Upper lobe of right lung (tissue), 1 donor: ENCODE measurements at regions not wholly inside any gene's neighbourhood (a gene's known extent, or its start where the extent isn't known, plus 50 kb on each side); places are given as distances from the start of the nearest gene placed in this dataset.

Experiments
- ATAC-seq: fragments of 200-7000 bp; cut with Tn5 transposase; one replicate; pipeline ENCODE4 v1.9.1; 2020; ENCODE audit warnings: mild to moderate bottlenecking, moderate library complexity
- DNase-seq: peaks from one replicate; pipeline ENCODE4 v3.0.0-alpha.2; 2020
- H3K27ac ChIP-seq: fragments of 200-600 bp; one replicate; pipeline ENCODE4 v1.8.0; 2022
- H3K27me3 ChIP-seq: fragments of 200-600 bp; one replicate; pipeline ENCODE4 v1.8.0; 2022; ENCODE audit warnings: mild to moderate bottlenecking
- H3K36me3 ChIP-seq: fragments of 200-600 bp; one replicate; pipeline ENCODE4 v1.8.0; 2022
- H3K4me1 ChIP-seq: fragments of 200-600 bp; one replicate; pipeline ENCODE4 v1.8.0; 2022
- H3K4me3 ChIP-seq: fragments of 200-600 bp; one replicate; pipeline ENCODE4 v1.8.0; 2022; ENCODE audit warnings: mild to moderate bottlenecking
- H3K9me3 ChIP-seq: fragments of 200-600 bp; one replicate; pipeline ENCODE4 v1.8.0; 2022
- intact Hi-C: fragments of 100-400 bp; cut with DNase I; formaldehyde crosslinking; loops from one replicate; pipeline ENCODE4 v1.11.0; 2022
- TF ChIP-seq, protein P1 (sequence below): fragments of 200-600 bp; IDR thresholded peaks from one replicate; pipeline ENCODE4 v1.8.0; 2022; ENCODE audit warnings: antibody characterized with exemption
- donor health status: DM: no; HTN: yes; CAD: no; lungs with severe emphysema.

DNA sequence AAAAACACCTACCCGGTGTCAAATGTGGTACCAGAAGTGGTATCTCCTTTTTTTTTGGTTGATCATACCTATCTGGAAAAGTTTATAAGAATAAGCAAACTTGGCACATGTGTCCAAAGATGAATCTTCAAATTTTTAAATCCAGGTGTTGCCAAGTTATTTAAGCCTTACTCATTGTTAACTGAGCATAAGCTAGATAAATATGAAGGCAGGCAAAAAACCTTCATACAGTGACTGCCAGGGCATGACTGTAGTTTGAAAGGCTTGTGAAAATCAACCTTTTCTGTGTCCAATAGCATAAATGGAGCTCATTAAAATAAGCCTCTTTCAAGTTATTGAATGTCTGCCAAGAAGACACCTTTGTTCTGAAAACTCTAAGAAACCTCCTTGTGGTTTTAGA is 699.2 kb downstream of the DOK5 start:
- Histone ChIP-seq H3K27ac (no peak overlapping the region), H3K36me3 (no peaks in the 10 kb centered on the region), H3K4me1 (no peaks in the 10 kb centered on the region), H3K27me3 (no peaks in the 10 kb centered on the region), H3K9me3 (no peaks in the 10 kb centered on the region), H3K4me3 (no peak overlapping the region)
- DNase-seq: no peak
- TF ChIP-seq, protein P1, sequence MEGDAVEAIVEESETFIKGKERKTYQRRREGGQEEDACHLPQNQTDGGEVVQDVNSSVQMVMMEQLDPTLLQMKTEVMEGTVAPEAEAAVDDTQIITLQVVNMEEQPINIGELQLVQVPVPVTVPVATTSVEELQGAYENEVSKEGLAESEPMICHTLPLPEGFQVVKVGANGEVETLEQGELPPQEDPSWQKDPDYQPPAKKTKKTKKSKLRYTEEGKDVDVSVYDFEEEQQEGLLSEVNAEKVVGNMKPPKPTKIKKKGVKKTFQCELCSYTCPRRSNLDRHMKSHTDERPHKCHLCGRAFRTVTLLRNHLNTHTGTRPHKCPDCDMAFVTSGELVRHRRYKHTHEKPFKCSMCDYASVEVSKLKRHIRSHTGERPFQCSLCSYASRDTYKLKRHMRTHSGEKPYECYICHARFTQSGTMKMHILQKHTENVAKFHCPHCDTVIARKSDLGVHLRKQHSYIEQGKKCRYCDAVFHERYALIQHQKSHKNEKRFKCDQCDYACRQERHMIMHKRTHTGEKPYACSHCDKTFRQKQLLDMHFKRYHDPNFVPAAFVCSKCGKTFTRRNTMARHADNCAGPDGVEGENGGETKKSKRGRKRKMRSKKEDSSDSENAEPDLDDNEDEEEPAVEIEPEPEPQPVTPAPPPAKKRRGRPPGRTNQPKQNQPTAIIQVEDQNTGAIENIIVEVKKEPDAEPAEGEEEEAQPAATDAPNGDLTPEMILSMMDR: no peak
- intact Hi-C loops: no loop called here
- no peak for ATAC-seq

DNA sequence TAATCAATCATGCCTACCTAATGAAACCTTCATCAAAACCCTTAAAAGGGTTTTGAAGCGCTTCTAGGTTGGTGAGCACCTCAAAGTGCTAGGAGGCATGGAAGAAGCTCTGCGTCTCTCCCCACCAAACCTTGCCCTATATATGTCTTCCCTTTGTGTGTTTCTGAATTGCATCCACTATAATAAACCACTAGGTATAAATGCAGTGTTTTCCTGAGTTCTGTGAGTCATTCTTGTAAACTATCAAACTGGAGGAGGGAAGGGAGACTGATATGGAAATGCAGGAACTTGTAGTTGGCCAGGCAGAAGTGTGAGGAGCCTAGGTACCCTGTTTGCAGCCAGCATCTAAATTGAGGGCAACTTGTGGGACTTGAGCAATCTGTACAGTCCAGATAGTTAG is 698.8 kb downstream of the DOK5 start:
- TF ChIP-seq, protein P1: no peak
- ATAC-seq: no peak
- intact Hi-C loops: no loop called here

DNA sequence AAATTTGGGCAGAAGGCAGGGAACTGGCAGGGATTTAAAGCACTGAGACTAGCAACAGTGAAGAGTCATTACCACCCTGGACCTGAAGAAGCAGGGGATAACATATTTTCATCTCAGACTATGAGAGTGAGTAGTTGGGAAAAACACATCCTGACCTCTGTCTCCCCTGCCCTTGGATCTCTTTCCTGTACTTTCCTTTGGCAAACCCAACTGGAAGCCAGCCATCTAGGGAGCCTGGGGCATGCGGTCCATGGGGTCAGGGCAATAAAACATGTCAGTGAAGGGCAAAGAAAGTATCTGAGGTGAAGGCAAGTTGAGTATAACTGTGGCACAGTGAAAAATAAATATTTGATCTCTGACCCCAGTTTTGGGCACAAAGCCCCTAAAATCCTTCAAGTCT is 698.2 kb downstream of the DOK5 start:
- no peak for DNase-seq
- TF ChIP-seq, protein P1: no peak
- H3K36me3 ChIP-seq: no peaks in the 10 kb centered on the region
- no peaks in the 10 kb centered on the region for H3K9me3 ChIP-seq
- no peaks in the 10 kb centered on the region for H3K4me1 ChIP-seq
- no peak for ATAC-seq
- no peak overlapping the region for H3K27ac ChIP-seq
- intact Hi-C loops: no loop called here
- no peak overlapping the region for H3K4me3 ChIP-seq
- H3K27me3 ChIP-seq: no peaks in the 10 kb centered on the region

More for the DNA sequence above, 698.8 kb downstream of the DOK5 start:
- Histone ChIP-seq H3K9me3 (no peaks in the 10 kb centered on the region), H3K4me1 (no peaks in the 10 kb centered on the region), H3K4me3 (no peak overlapping the region), H3K27me3 (no peaks in the 10 kb centered on the region), H3K36me3 (no peaks in the 10 kb centered on the region), H3K27ac (no peak overlapping the region)
- DNase-seq: no peak

DNA sequence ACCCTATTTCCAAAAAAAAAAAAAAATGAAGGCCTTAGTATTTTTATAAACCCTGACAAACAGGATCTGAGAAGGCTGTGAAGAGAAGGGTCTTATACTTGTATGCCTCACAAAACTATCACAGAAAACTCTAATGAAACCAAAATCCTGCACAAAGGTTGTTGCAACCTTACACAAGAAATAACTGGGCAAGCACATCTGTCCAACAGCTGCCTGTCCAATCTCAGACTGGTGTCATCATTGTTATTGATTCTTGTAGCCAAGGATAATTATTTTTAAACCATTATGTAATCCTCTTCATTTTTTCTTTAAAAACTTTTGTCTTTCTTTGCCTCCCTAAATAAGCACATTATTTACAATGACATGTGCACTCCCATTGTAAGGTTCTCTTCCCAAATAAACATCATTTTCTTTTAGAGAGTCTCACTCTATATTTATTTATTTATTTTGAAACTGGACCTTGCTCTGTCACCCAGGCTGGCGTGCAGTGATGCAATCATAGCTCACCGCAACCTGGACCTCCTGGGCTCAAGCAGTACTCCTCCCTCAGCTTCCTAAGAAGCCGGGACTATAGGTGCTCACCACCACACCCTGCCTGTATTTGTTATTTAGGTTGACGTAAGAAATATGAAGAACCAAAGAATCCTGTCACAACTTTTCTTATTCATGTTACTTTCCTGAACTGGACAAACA is 697.1 kb downstream of the DOK5 start:
- intact Hi-C loops: no loop called here
- ATAC-seq: no peak

DNA sequence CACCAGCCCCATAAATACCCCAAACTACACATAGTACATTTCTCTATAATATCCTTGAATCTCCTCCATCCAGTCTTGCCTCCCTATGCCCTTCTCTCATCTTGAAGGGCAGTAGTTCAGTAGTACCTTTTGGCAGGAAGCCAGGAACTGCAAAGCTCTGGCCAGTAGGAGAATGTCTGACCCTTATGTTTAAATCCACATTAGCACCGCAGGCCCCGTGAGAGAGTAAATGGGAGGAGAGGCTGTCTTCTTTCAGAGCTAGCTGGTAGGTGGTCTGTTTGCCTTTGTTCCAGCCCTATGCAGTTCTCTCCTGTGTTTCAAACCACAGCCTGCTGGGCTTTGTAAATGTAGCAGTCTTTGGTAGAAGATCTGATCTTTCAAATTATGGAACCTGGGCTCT is 690.7 kb downstream of the DOK5 start:
- Histone ChIP-seq H3K4me1 (no peaks in the 10 kb centered on the region), H3K4me3 (no peak overlapping the region), H3K36me3 (no peaks in the 10 kb centered on the region), H3K9me3 (no peaks in the 10 kb centered on the region), H3K27ac (no peak overlapping the region), H3K27me3 (no peaks in the 10 kb centered on the region)
- ATAC-seq (no peak), DNase-seq (no peak)
- intact Hi-C loops: no loop called here
- TF ChIP-seq, protein P1: no peak

More for the DNA sequence above, 697.1 kb downstream of the DOK5 start:
- H3K9me3 ChIP-seq: no peaks in the 10 kb centered on the region
- DNase-seq: no peak
- TF ChIP-seq, protein P1: no peak
- H3K4me3 ChIP-seq: no peak overlapping the region
- H3K27ac ChIP-seq: no peak overlapping the region
- H3K36me3 ChIP-seq: no peaks in the 10 kb centered on the region
- no peaks in the 10 kb centered on the region for H3K27me3 ChIP-seq
- no peaks in the 10 kb centered on the region for H3K4me1 ChIP-seq

DNA sequence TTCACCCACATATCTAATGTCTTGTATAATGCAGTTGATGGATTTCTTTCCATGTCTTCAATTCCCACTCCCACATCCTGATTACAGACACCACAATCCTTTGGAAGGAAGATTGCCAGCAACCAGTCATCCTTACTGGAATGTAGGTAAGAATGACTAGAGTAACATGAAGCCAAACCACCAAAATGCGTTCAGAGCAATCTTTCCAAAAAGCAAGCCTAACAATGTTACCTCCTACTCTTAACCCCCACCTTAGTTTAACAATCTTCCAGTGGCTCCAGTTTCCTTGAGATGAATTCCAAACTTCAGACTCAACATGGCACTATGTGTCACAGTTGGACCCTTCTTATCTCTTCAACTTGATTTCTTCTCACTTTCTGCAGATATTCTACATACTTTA is 685.6 kb downstream of the DOK5 start:
- Histone ChIP-seq H3K4me1 (no peaks in the 10 kb centered on the region), H3K27ac (no peak overlapping the region), H3K4me3 (no peak overlapping the region), H3K9me3 (no peaks in the 10 kb centered on the region), H3K27me3 (no peaks in the 10 kb centered on the region), H3K36me3 (no peaks in the 10 kb centered on the region)
- DNase-seq: no peak
- no peak for ATAC-seq
- intact Hi-C loops: no loop called here
- TF ChIP-seq, protein P1: no peak
